Stimulated activated effector memory CD8-positive, alpha-beta T cell treated with anti-CD3 and anti-CD28 coated beads, Interleukin-12 subunit alpha, Interleukin-12 subunit beta, amount 100 ng/mL, for 72 hours (primary cell): ENCODE measurements at regions not wholly inside any gene's neighbourhood (a gene's known extent, or its start where the extent isn't known, plus 50 kb on each side); places are given as distances from the start of the nearest gene placed in this dataset.
"Not testable (repeated sequence)": the region's sequence is repeated elsewhere in the genome, so short reads cannot be mapped to it uniquely, and the experiment has no call there.

Experiments used
- ATAC-seq: fragments of 150-1000 bp; cut with Tn5 transposase; 2 replicates; pipeline ENCODE4 v1.10.0; 2021
- DNase-seq, 2 donors: peaks; one replicate each; pipeline ENCODE4 v3.0.0; 2021 to 2022; ENCODE audit warnings: low spot score in 2 of 2
- H3K27ac Mint-ChIP-seq: one replicate; pipeline ENCODE4 v1.8.0; 2022; ENCODE audit warnings: mild to moderate bottlenecking, mixed read lengths
- H3K36me3 Mint-ChIP-seq: one replicate; pipeline ENCODE4 v1.8.0; 2022; ENCODE audit warnings: mild to moderate bottlenecking, mixed read lengths
- H3K4me1 Mint-ChIP-seq: one replicate; pipeline ENCODE4 v1.8.0; 2022; ENCODE audit warnings: mixed read lengths
- H3K4me3 Mint-ChIP-seq: one replicate; pipeline ENCODE4 v1.8.0; 2022; ENCODE audit warnings: mild to moderate bottlenecking, mixed read lengths
- H3K9me3 Mint-ChIP-seq: one replicate; pipeline ENCODE4 v1.8.0; 2022; ENCODE audit warnings: mixed read lengths

- DNase-seq, H3K4me1 Mint-ChIP-seq, ATAC-seq, H3K4me3 Mint-ChIP-seq, H3K27ac Mint-ChIP-seq, H3K36me3 Mint-ChIP-seq: not testable (repeated sequence)
- peaks cover 21% of the 10 kb centered on the region for H3K9me3 Mint-ChIP-seq
Measured at GRCh38 chr18:65605352-65605751, 145.5 kb upstream of the CDH7 start.

GRCh38 chr18:65601775-65602174, 149.0 kb upstream of the CDH7 start:
- Mint-ChIP-seq H3K36me3 (no peaks in the 10 kb centered on the region), H3K27ac (no peak overlapping the region), H3K4me1 (no peaks in the 10 kb centered on the region), H3K9me3 (peaks cover 20% of the 10 kb centered on the region), H3K4me3 (no peak overlapping the region)
- ATAC-seq, result no peak
- no peak for DNase-seq

- no peaks in the 10 kb centered on the region for H3K36me3 Mint-ChIP-seq
- H3K4me3 Mint-ChIP-seq, result no peak overlapping the region
- DNase-seq, result no peak
- no peak for ATAC-seq
- no peak overlapping the region for H3K27ac Mint-ChIP-seq
- no peaks in the 10 kb centered on the region for H3K4me1 Mint-ChIP-seq
- peaks cover 29% of the 10 kb centered on the region for H3K9me3 Mint-ChIP-seq
Measured at GRCh38 chr18:65592435-65592834, 158.4 kb upstream of the CDH7 start.

- Mint-ChIP-seq H3K9me3 (peaks cover 27% of the 10 kb centered on the region), H3K4me1 (no peaks in the 10 kb centered on the region), H3K27ac (no peak overlapping the region), H3K36me3 (no peaks in the 10 kb centered on the region), H3K4me3 (no peak overlapping the region)
- ATAC-seq (no peak), DNase-seq (no peak)
Measured at GRCh38 chr18:65587491-65587890, 163.3 kb upstream of the CDH7 start.

GRCh38 chr18:65582094-65582493, 168.7 kb upstream of the CDH7 start:
- H3K4me3 Mint-ChIP-seq, DNase-seq, H3K36me3 Mint-ChIP-seq, ATAC-seq, H3K4me1 Mint-ChIP-seq, H3K27ac Mint-ChIP-seq: not testable (repeated sequence)
- H3K9me3 Mint-ChIP-seq, result peaks cover 12% of the 10 kb centered on the region

GRCh38 chr18:65568866-65569265, 181.9 kb upstream of the CDH7 start:
- ATAC-seq, result no peak

GRCh38 chr18:65567372-65567771, 183.4 kb upstream of the CDH7 start:
- Mint-ChIP-seq H3K36me3 (no peaks in the 10 kb centered on the region), H3K4me3 (no peak overlapping the region), H3K4me1 (no peaks in the 10 kb centered on the region), H3K9me3 (peaks cover 4% of the 10 kb centered on the region), H3K27ac (no peak overlapping the region)
- ATAC-seq (no peak), DNase-seq (no peak)

More at GRCh38 chr18:65568866-65569265, 181.9 kb upstream of the CDH7 start:
- Mint-ChIP-seq H3K27ac (no peak overlapping the region), H3K4me3 (no peak overlapping the region), H3K9me3 (peaks cover 4% of the 10 kb centered on the region), H3K4me1 (no peaks in the 10 kb centered on the region), H3K36me3 (no peaks in the 10 kb centered on the region)
- DNase-seq, result no peak

GRCh38 chr18:65548316-65548715, 202.5 kb upstream of the CDH7 start:
- Mint-ChIP-seq H3K36me3 (no peaks in the 10 kb centered on the region), H3K27ac (no peak overlapping the region), H3K4me3 (no peak overlapping the region), H3K9me3 (peaks cover 6% of the 10 kb centered on the region), H3K4me1 (no peaks in the 10 kb centered on the region)
- no peak for DNase-seq
- ATAC-seq, result no peak

GRCh38 chr18:65547046-65547445, 203.8 kb upstream of the CDH7 start:
- Mint-ChIP-seq H3K27ac (no peak overlapping the region), H3K9me3 (peaks cover 7% of the 10 kb centered on the region), H3K4me1 (no peaks in the 10 kb centered on the region), H3K4me3 (no peak overlapping the region), H3K36me3 (no peaks in the 10 kb centered on the region)
- no peak for DNase-seq
- no peak for ATAC-seq

GRCh38 chr18:65544701-65545100, 206.1 kb upstream of the CDH7 start:
- H3K4me3 Mint-ChIP-seq, result no peak overlapping the region
- ATAC-seq (no peak), DNase-seq (no peak)
- H3K27ac Mint-ChIP-seq, result no peak overlapping the region
- no peaks in the 10 kb centered on the region for H3K4me1 Mint-ChIP-seq
- H3K9me3 Mint-ChIP-seq, result peaks cover 8% of the 10 kb centered on the region
- H3K36me3 Mint-ChIP-seq, result no peaks in the 10 kb centered on the region

- Mint-ChIP-seq H3K4me3 (no peak overlapping the region), H3K27ac (no peak overlapping the region), H3K36me3 (no peaks in the 10 kb centered on the region), H3K9me3 (peaks cover 10% of the 10 kb centered on the region), H3K4me1 (no peaks in the 10 kb centered on the region)
- no peak for ATAC-seq
- DNase-seq, result no peak
Measured at GRCh38 chr18:65527879-65528633, 222.8 kb upstream of the CDH7 start.

GRCh38 chr18:65526099-65526498, 224.7 kb upstream of the CDH7 start:
- ATAC-seq (no peak), DNase-seq (no peak)
- H3K27ac Mint-ChIP-seq, result no peak overlapping the region
- no peaks in the 10 kb centered on the region for H3K4me1 Mint-ChIP-seq
- peaks cover 16% of the 10 kb centered on the region for H3K9me3 Mint-ChIP-seq
- no peak overlapping the region for H3K4me3 Mint-ChIP-seq
- no peaks in the 10 kb centered on the region for H3K36me3 Mint-ChIP-seq

- Mint-ChIP-seq H3K4me1 (no peaks in the 10 kb centered on the region), H3K27ac (no peak overlapping the region), H3K36me3 (no peaks in the 10 kb centered on the region), H3K4me3 (no peak overlapping the region), H3K9me3 (peaks cover 15% of the 10 kb centered on the region)
- ATAC-seq, result no peak
- DNase-seq, result no peak
Measured at GRCh38 chr18:65523461-65523860, 227.4 kb upstream of the CDH7 start.

- Mint-ChIP-seq H3K9me3 (peaks cover 15% of the 10 kb centered on the region), H3K4me3 (no peak overlapping the region), H3K27ac (no peak overlapping the region), H3K4me1 (no peaks in the 10 kb centered on the region), H3K36me3 (no peaks in the 10 kb centered on the region)
- no peak for ATAC-seq
- no peak for DNase-seq
Measured at GRCh38 chr18:65522907-65523306, 227.9 kb upstream of the CDH7 start.

- H3K4me3 Mint-ChIP-seq, result no peak overlapping the region
- no peaks in the 10 kb centered on the region for H3K4me1 Mint-ChIP-seq
- ATAC-seq (no peak), DNase-seq (no peak)
- H3K36me3 Mint-ChIP-seq, result no peaks in the 10 kb centered on the region
- peaks cover 14% of the 10 kb centered on the region for H3K9me3 Mint-ChIP-seq
- H3K27ac Mint-ChIP-seq, result no peak overlapping the region
Measured at GRCh38 chr18:65516209-65516608, 234.6 kb upstream of the CDH7 start.

GRCh38 chr18:65498605-65499004, 252.2 kb upstream of the CDH7 start:
- Mint-ChIP-seq H3K36me3 (no peaks in the 10 kb centered on the region), H3K4me3 (no peak overlapping the region), H3K4me1 (no peaks in the 10 kb centered on the region), H3K27ac (no peak overlapping the region), H3K9me3 (peaks cover 11% of the 10 kb centered on the region)
- ATAC-seq, result no peak
- no peak for DNase-seq
